ENCODE measurements at regions not wholly inside any gene's neighbourhood (a gene's known extent, or its start where the extent isn't known, plus 50 kb on each side); places are given as distances from the start of the nearest gene placed in this dataset.
A peak's percentile ranks its signal among the peaks of the same experiment; 100 is the strongest.
"Not testable (repeated sequence)": the region's sequence is repeated elsewhere in the genome, so short reads cannot be mapped to it uniquely, and the experiment has no call there.

- TF ChIP-seq CBX1 (IDR thresholded peaks at IDR 0.05; ENCODE audit: low read depth) (peak; percentile 98), NFYB (CRISPR knock-in tag; IDR thresholded peaks at IDR 0.05) (peak; percentile 61), MYPOP (CRISPR knock-in tag; IDR thresholded peaks at IDR 0.05) (0 out of 2 replicates have a peak, but pooled peaks have one; percentile 31), NRL (CRISPR knock-in tag; IDR thresholded peaks at IDR 0.05; ENCODE audit: borderline replicate concordance) (0 out of 2 replicates have a peak, but pooled peaks have one; percentile 32), FOXP1 (CRISPR knock-in tag; IDR thresholded peaks at IDR 0.05) (peak; percentile 52; the same call in 1 of the 2 replicates), FOXC1 (CRISPR knock-in tag; IDR thresholded peaks at IDR 0.05; ENCODE audit: borderline replicate concordance) (peak; percentile 61; the same call in 1 of the 2 replicates), SPEN (CRISPR knock-in tag; IDR thresholded peaks at IDR 0.05; ENCODE audit: low read depth) (0 out of 2 replicates have a peak, but pooled peaks have one; percentile 28), FOXP4 (CRISPR knock-in tag; IDR thresholded peaks at IDR 0.05) (peak; percentile 43; the same call in 1 of the 2 replicates), NKX3-1 (CRISPR knock-in tag; IDR thresholded peaks at IDR 0.05) (peak; percentile 28; the same call in 1 of the 2 replicates), RXRA (CRISPR knock-in tag; IDR thresholded peaks at IDR 0.05) (peak; percentile 46; the same call in 1 of the 2 replicates), ZNF446 (CRISPR knock-in tag; IDR thresholded peaks at IDR 0.05) (0 out of 2 replicates have a peak, but pooled peaks have one; percentile 59), HINFP (CRISPR knock-in tag; IDR thresholded peaks at IDR 0.05; ENCODE audit: low read depth) (0 out of 2 replicates have a peak, but pooled peaks have one; percentile 55), FOXJ3 (CRISPR knock-in tag; IDR thresholded peaks at IDR 0.05; ENCODE audit: borderline replicate concordance) (peak; percentile 60; the same call in 1 of the 2 replicates), ZNF205 (CRISPR knock-in tag; IDR thresholded peaks at IDR 0.05) (0 out of 2 replicates have a peak, but pooled peaks have one; percentile 28), ZEB1 (IDR thresholded peaks at IDR 0.05; ENCODE audit: insufficient replicate concordance, low read depth) (peak; percentile 22), CCDC6 (CRISPR knock-in tag; IDR thresholded peaks at IDR 0.05) (peak; percentile 30; the same call in 1 of the 2 replicates), MED13 (CRISPR knock-in tag; IDR thresholded peaks at IDR 0.05) (peak; percentile 67), MAFK (conservative IDR thresholded peaks at IDR 0.05 in 1 of 2, IDR thresholded peaks at IDR 0.05 in 1 of 2; ENCODE audit: low read length in 2 of 2) (peak; percentile 33 to 43; a peak in 2 of 4 replicates), POLR2G (IDR thresholded peaks at IDR 0.05; ENCODE audit: low read depth, low read length) (peak; percentile 93), BCL3 (CRISPR knock-in tag; IDR thresholded peaks at IDR 0.05) (0 out of 2 replicates have a peak, but pooled peaks have one; percentile 26), SIX1 (CRISPR knock-in tag; IDR thresholded peaks at IDR 0.05; ENCODE audit: borderline replicate concordance) (peak; percentile 40; the same call in 1 of the 2 replicates), YEATS2 (CRISPR knock-in tag; IDR thresholded peaks at IDR 0.05; ENCODE audit: borderline replicate concordance) (peak; percentile 35; the same call in 1 of the 2 replicates)
- not testable (repeated sequence) for TF ChIP-seq FOXP1 (IDR thresholded peaks at IDR 0.05)
These were observed 52.9 kb downstream of the PPIAL4C start (continued) for GRCh38 chr1:149636286-149637122.

Data from HepG2 (cell line).